ENCODE measurements at regions not wholly inside any gene's neighbourhood (a gene's known extent, or its start where the extent isn't known, plus 50 kb on each side); places are given as distances from the start of the nearest gene placed in this dataset.
A peak's percentile ranks its signal among the peaks of the same experiment; 100 is the strongest.

GRCh38 chr5:142384014-142384413 lies 59.2 kb upstream of the SPRY4 start:
- Mint-ChIP-seq H3K27me3 (peaks cover 16 to 20% (median 18%) of the 10 kb centered on the region in 3 donors), H3K9me3 (peaks cover 0 to 2% (median 0%) of the 10 kb centered on the region in 7 donors), H3K4me3 (no peak overlapping the region), H3K4me1 (peaks cover 6 to 31% (median 11%) of the 10 kb centered on the region in 3 donors), H3K27ac (peak overlapping the region in 1 of 6 donors; percentile 37), H3K36me3 (no peaks in the 10 kb centered on the region)
- ATAC-seq (ENCODE audit: low read depth in 2 of 2) (no peak), DNase-seq (no peak)

GRCh38 chr5:142382186-142382585 lies 57.4 kb upstream of the SPRY4 start:
- no peaks in the 10 kb centered on the region for H3K9me3 Mint-ChIP-seq
- H3K4me1 Mint-ChIP-seq = peaks cover 5 to 24% (median 20%) of the 10 kb centered on the region in 3 donors
- H3K4me3 Mint-ChIP-seq = no peak overlapping the region
- peaks cover 1 to 17% (median 8%) of the 10 kb centered on the region in 3 donors for H3K27me3 Mint-ChIP-seq
- DNase-seq = no peak
- no peak for ATAC-seq (ENCODE audit: low read depth in 2 of 2)
- no peaks in the 10 kb centered on the region for H3K36me3 Mint-ChIP-seq
- H3K27ac Mint-ChIP-seq = no peak overlapping the region

- Mint-ChIP-seq H3K4me1 (peaks cover 9 to 17% (median 13%) of the 10 kb centered on the region in 3 donors), H3K36me3 (no peaks in the 10 kb centered on the region), H3K4me3 (no peak overlapping the region), H3K9me3 (no peaks in the 10 kb centered on the region), H3K27me3 (peaks cover 0 to 5% (median 0%) of the 10 kb centered on the region in 3 donors), H3K27ac (peak overlapping the region in 1 of 6 donors; percentile 65)
- no peak for ATAC-seq (ENCODE audit: low read depth in 2 of 2)
- no peak for DNase-seq
Measured at GRCh38 chr5:142378737-142379634, 54.2 kb upstream of the SPRY4 start.

GRCh38 chr5:142375944-142376411 lies 51.2 kb upstream of the SPRY4 start:
- H3K27me3 Mint-ChIP-seq = peaks cover 0 to 7% (median 0%) of the 10 kb centered on the region in 3 donors
- H3K4me1 Mint-ChIP-seq = peaks cover 9 to 17% (median 13%) of the 10 kb centered on the region in 3 donors
- H3K36me3 Mint-ChIP-seq = no peaks in the 10 kb centered on the region
- no peak overlapping the region for H3K27ac Mint-ChIP-seq
- no peak for ATAC-seq (ENCODE audit: low read depth in 2 of 2)
- DNase-seq = no peak
- H3K9me3 Mint-ChIP-seq = no peaks in the 10 kb centered on the region
- no peak overlapping the region for H3K4me3 Mint-ChIP-seq

Measured in naive B cell (primary cell).